ENCODE measurements at regions not wholly inside any gene's neighbourhood (a gene's known extent, or its start where the extent isn't known, plus 50 kb on each side); places are given as distances from the start of the nearest gene placed in this dataset.

- no peak overlapping the region for H3K4me3 ChIP-seq (ENCODE audit: low read depth, low read length)
- no peak for TF ChIP-seq CTCF (IDR thresholded peaks at IDR 0.05; ENCODE audit: borderline replicate concordance, insufficient read depth, low read depth, low read length)
These were observed 553.0 kb downstream of the EBF1 start for GRCh38 chr5:158546748-158547147.

- H3K4me3 ChIP-seq (ENCODE audit: low read depth, low read length) = no peak overlapping the region
- TF ChIP-seq CTCF (IDR thresholded peaks at IDR 0.05; ENCODE audit: borderline replicate concordance, insufficient read depth, low read depth, low read length) = no peak
These were observed 553.7 kb downstream of the EBF1 start for GRCh38 chr5:158545949-158546530.

- no peak overlapping the region for H3K4me3 ChIP-seq (ENCODE audit: low read depth, low read length)
- no peak for TF ChIP-seq CTCF (IDR thresholded peaks at IDR 0.05; ENCODE audit: borderline replicate concordance, insufficient read depth, low read depth, low read length)
These were observed 555.1 kb downstream of the EBF1 start for GRCh38 chr5:158544388-158545339.

- no peak overlapping the region for H3K4me3 ChIP-seq (ENCODE audit: low read depth, low read length)
- TF ChIP-seq CTCF (IDR thresholded peaks at IDR 0.05; ENCODE audit: borderline replicate concordance, insufficient read depth, low read depth, low read length) = no peak
These were observed 556.0 kb downstream of the EBF1 start for GRCh38 chr5:158543539-158544387.

- no peak for TF ChIP-seq CTCF (IDR thresholded peaks at IDR 0.05; ENCODE audit: borderline replicate concordance, insufficient read depth, low read depth, low read length)
- H3K4me3 ChIP-seq (ENCODE audit: low read depth, low read length) = no peak overlapping the region
These were observed 558.0 kb downstream of the EBF1 start for GRCh38 chr5:158541536-158542297.

- no peak for TF ChIP-seq CTCF (IDR thresholded peaks at IDR 0.05; ENCODE audit: borderline replicate concordance, insufficient read depth, low read depth, low read length)
These were observed 561.1 kb downstream of the EBF1 start for GRCh38 chr5:158538506-158539074.

More at GRCh38 chr5:158538506-158539074, 561.1 kb downstream of the EBF1 start:
- H3K4me3 ChIP-seq (ENCODE audit: low read depth, low read length) = no peak overlapping the region
